ENCODE measurements at regions not wholly inside any gene's neighbourhood (a gene's known extent, or its start where the extent isn't known, plus 50 kb on each side); places are given as distances from the start of the nearest gene placed in this dataset.

DNA sequence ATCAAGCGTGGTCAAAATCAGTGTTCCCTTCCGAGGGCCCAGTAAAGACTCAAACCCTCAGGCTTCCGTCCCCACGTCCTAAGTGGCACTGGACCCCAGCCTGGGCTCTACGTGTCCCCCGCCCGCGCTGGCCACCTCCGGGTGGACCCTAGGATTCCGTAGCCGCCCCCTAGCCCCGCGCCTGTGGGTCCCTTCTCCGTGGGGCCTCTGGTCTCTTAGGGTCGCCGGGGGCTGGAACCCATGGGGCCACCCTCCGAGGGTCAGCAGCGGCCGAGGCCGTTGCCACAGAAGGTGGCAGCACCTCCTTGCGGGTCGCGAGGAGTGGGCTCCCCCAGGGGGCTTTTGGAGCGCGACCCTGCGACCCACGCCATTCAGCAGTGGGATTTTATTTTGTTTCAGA, 170.5 kb upstream of the EEPD1 start:
- TF ChIP-seq, protein P1, sequence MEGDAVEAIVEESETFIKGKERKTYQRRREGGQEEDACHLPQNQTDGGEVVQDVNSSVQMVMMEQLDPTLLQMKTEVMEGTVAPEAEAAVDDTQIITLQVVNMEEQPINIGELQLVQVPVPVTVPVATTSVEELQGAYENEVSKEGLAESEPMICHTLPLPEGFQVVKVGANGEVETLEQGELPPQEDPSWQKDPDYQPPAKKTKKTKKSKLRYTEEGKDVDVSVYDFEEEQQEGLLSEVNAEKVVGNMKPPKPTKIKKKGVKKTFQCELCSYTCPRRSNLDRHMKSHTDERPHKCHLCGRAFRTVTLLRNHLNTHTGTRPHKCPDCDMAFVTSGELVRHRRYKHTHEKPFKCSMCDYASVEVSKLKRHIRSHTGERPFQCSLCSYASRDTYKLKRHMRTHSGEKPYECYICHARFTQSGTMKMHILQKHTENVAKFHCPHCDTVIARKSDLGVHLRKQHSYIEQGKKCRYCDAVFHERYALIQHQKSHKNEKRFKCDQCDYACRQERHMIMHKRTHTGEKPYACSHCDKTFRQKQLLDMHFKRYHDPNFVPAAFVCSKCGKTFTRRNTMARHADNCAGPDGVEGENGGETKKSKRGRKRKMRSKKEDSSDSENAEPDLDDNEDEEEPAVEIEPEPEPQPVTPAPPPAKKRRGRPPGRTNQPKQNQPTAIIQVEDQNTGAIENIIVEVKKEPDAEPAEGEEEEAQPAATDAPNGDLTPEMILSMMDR (IDR thresholded peaks at IDR 0.05) = no peak
- TF ChIP-seq POLR2A (IDR thresholded peaks at IDR 0.05) = no peak
